SK-N-SH (cell line): ENCODE measurements at regions not wholly inside any gene's neighbourhood (a gene's known extent, or its start where the extent isn't known, plus 50 kb on each side); places are given as distances from the start of the nearest gene placed in this dataset.

Source experiments
- CTCF ChIP-seq: fragments of 200-600 bp; sonication (generic); IDR thresholded peaks from 2 replicates; pipeline ENCODE4 v1.6.1; 2017; ENCODE audit warnings: antibody characterized with exemption, mild to moderate bottlenecking, moderate library complexity
- EP300 ChIP-seq, 2 experiments: IDR thresholded peaks; 2 replicates each; pipeline versions ENCODE4 v1.4.0 to v1.6.1; 2012; ENCODE audit warnings: borderline replicate concordance in 1 of 2, low read depth in 1 of 2, low read length in 1 of 2
- GATA2 ChIP-seq: sonication (generic); formaldehyde crosslinking; IDR thresholded peaks from 2 replicates; pipeline ENCODE4 v1.5.0; 2020; ENCODE audit warnings: mild to moderate bottlenecking, missing genetic modification reagents
- MXI1 ChIP-seq: IDR thresholded peaks from 2 replicates; pipeline ENCODE4 v1.6.1; 2012; ENCODE audit warnings: mild to moderate bottlenecking, low read depth, low read length, improper control_type of control experiment
- POLR2AphosphoS5 ChIP-seq: IDR thresholded peaks from 2 replicates; pipeline ENCODE4 v1.6.1; 2012; ENCODE audit warnings: low read depth, low read length
- RAD21 ChIP-seq: IDR thresholded peaks from 2 replicates; pipeline ENCODE4 v1.6.1; 2012; ENCODE audit warnings: mild to moderate bottlenecking, low read length
- RCOR1 ChIP-seq: fragments of 150-350 bp; IDR thresholded peaks from 2 replicates; pipeline ENCODE4 v1.6.1; 2017; ENCODE audit warnings: antibody characterized with exemption, low read length
- REST ChIP-seq: IDR thresholded peaks from 2 replicates; pipeline ENCODE4 v1.6.1; 2012; ENCODE audit warnings: mild to moderate bottlenecking, low read depth, low read length, moderate library complexity
- SIN3A ChIP-seq: IDR thresholded peaks from 2 replicates; pipeline ENCODE4 v1.6.1; 2012; ENCODE audit warnings: low read depth, mild to moderate bottlenecking, low read length, moderate library complexity, borderline replicate concordance
- TAF1 ChIP-seq: IDR thresholded peaks from 2 replicates; pipeline ENCODE4 v1.6.1; 2012; ENCODE audit warnings: low read depth, mild to moderate bottlenecking, low read length, moderate library complexity, borderline replicate concordance

- no peak for TF ChIP-seq CTCF
- TF ChIP-seq TAF1 = no peak
- no peak for TF ChIP-seq REST
- TF ChIP-seq RAD21 = no peak
- no peak for TF ChIP-seq SIN3A
- TF ChIP-seq MXI1 = no peak
- TF ChIP-seq EP300 (IDR thresholded peaks at IDR 0.05; ENCODE audit: borderline replicate concordance in 1 of 2, low read depth in 1 of 2, low read length in 1 of 2) = no peak
- no peak for TF ChIP-seq GATA2 (CRISPR knock-in tag)
- no peak for TF ChIP-seq POLR2AphosphoS5
- TF ChIP-seq RCOR1 = no peak
These were observed 90.9 kb upstream of the SLC44A3 start for GRCh38 chr1:94729267-94729666.
